ENCODE measurements at regions not wholly inside any gene's neighbourhood (a gene's known extent, or its start where the extent isn't known, plus 50 kb on each side); places are given as distances from the start of the nearest gene placed in this dataset.

DNA sequence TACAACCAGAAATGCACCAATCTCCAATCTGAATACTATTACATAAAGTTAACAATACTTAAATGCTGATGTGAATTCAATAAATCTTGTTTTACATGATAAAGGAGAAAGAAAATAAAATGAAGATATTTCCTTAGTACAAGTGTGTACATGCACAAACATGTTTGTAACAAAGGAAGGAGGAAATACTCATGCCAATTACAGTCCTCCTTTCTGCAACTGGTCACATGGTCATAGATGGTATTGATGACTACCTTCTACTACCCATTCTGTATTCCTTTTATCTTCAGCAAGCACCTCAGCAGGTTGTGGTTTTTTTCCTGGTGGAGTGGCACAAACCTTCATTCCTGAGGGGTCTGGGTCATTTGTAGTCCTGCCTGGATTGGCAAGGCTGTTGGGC is 214.2 kb upstream of the GUCY1A2 start:
- H3K9ac ChIP-seq (ENCODE audit: extremely low read depth, low read length, poor library complexity, severe bottlenecking) = no peak overlapping the region
- no peak overlapping the region for H3K27ac ChIP-seq (ENCODE audit: low read depth, low read length)
- H3K9me3 ChIP-seq (ENCODE audit: control insufficient read depth, low read length) = peaks cover 12% of the 10 kb centered on the region
- Mint-ChIP-seq H3K27ac (no peak overlapping the region), H3K9me3 (peaks cover 20% of the 10 kb centered on the region), H3K36me3 (ENCODE audit: low read depth) (no peaks in the 10 kb centered on the region), H3K4me1 (no peaks in the 10 kb centered on the region), H3K27me3 (ENCODE audit: insufficient read depth) (no peaks in the 10 kb centered on the region), H3K4me3 (no peak overlapping the region)
- H3K4me1 ChIP-seq (ENCODE audit: control insufficient read depth, insufficient read depth, low read length) = no peaks in the 10 kb centered on the region
- H3K27me3 ChIP-seq (ENCODE audit: control insufficient read depth, insufficient read depth, low read length, poor library complexity, severe bottlenecking) = no peaks in the 10 kb centered on the region
- no peaks in the 10 kb centered on the region for H3K36me3 ChIP-seq (ENCODE audit: control insufficient read depth, insufficient read depth, low read length)
- DNase-seq = no peak
- TF ChIP-seq CTCF (conservative IDR thresholded peaks at IDR 0.05) = no peak
- no peak overlapping the region for H3K4me3 ChIP-seq (ENCODE audit: low read length)

DNA sequence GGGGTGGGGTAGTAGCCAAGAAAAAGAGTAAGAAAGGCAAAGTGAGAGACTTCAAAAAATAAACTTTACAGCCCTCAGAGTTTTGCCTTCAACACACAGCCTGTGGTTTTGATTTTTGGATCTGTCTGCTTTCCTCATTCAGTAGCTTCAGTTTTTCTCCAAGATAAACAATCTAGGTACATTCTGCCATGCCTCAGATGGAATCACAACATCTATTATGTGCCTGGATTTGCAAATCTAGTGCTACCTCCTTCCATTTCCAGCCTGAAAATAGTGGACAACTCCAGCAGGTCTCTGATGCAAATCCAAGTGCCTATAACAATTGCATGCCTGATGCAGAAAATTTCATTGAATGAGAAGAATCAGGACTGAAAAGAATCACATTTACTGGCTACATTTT is 206.6 kb upstream of the GUCY1A2 start:
- H3K9me3 ChIP-seq (ENCODE audit: control insufficient read depth, low read length) = no peaks in the 10 kb centered on the region
- Mint-ChIP-seq H3K27me3 (ENCODE audit: insufficient read depth) (no peaks in the 10 kb centered on the region), H3K27ac (no peak overlapping the region), H3K4me1 (peaks cover 2% of the 10 kb centered on the region), H3K9me3 (no peaks in the 10 kb centered on the region), H3K36me3 (ENCODE audit: low read depth) (no peaks in the 10 kb centered on the region), H3K4me3 (no peak overlapping the region)
- H3K4me1 ChIP-seq (ENCODE audit: control insufficient read depth, insufficient read depth, low read length) = no peaks in the 10 kb centered on the region
- H3K27me3 ChIP-seq (ENCODE audit: control insufficient read depth, insufficient read depth, low read length, poor library complexity, severe bottlenecking) = no peaks in the 10 kb centered on the region
- H3K4me3 ChIP-seq (ENCODE audit: low read length) = no peak overlapping the region
- H3K9ac ChIP-seq (ENCODE audit: extremely low read depth, low read length, poor library complexity, severe bottlenecking) = no peak overlapping the region
- no peak for TF ChIP-seq CTCF (conservative IDR thresholded peaks at IDR 0.05)
- no peak for DNase-seq
- no peaks in the 10 kb centered on the region for H3K36me3 ChIP-seq (ENCODE audit: control insufficient read depth, insufficient read depth, low read length)
- H3K27ac ChIP-seq (ENCODE audit: low read depth, low read length) = no peak overlapping the region

DNA sequence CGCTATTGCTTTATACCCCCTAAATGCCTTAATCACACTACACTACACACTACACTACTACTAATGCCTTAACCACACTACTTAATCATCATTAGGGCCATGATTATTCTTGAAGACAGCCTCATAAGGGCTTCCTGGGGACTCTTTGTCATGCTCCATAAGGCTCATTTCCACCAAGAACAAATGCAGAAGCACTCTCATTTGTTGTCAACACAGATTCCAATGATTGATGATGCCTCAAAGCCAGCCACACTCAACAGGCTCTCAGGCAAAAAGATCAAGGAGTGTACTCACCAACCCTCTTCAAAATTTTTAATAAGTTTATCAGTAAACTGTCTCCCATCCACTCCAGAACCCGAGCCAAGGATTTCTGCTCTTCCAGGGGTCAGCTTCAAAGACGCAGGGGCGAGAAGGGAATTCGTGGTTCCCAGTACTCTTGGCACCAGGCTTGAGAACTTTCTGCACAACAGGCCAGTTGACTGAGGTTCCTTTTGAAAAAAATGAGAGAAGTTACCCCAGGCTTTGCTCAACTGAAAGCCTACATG is 204.7 kb upstream of the GUCY1A2 start:
- Histone ChIP-seq H3K36me3 (ENCODE audit: control insufficient read depth, insufficient read depth, low read length) (no peaks in the 10 kb centered on the region), H3K4me3 (ENCODE audit: low read length) (no peak overlapping the region), H3K27ac (ENCODE audit: low read depth, low read length) (no peak overlapping the region), H3K9me3 (ENCODE audit: control insufficient read depth, low read length) (no peaks in the 10 kb centered on the region), H3K4me1 (ENCODE audit: control insufficient read depth, insufficient read depth, low read length) (peaks cover 3% of the 10 kb centered on the region), H3K9ac (ENCODE audit: extremely low read depth, low read length, poor library complexity, severe bottlenecking) (no peak overlapping the region), H3K27me3 (ENCODE audit: control insufficient read depth, insufficient read depth, low read length, poor library complexity, severe bottlenecking) (no peaks in the 10 kb centered on the region)
- 60 to 79% methylated on average over 4 to 5 of the region's 5 CpGs for WGBS, 2 experiments (ENCODE audit: insufficient coverage in 1 of 2, insufficient read length in 1 of 2)
- Mint-ChIP-seq H3K27me3 (ENCODE audit: insufficient read depth) (no peaks in the 10 kb centered on the region), H3K9me3 (no peaks in the 10 kb centered on the region), H3K4me1 (peaks cover 11% of the 10 kb centered on the region), H3K27ac (no peak overlapping the region), H3K36me3 (ENCODE audit: low read depth) (no peaks in the 10 kb centered on the region), H3K4me3 (no peak overlapping the region)
- no peak for TF ChIP-seq CTCF (conservative IDR thresholded peaks at IDR 0.05)
- DNase-seq = no peak

All from endodermal cell (in vitro differentiated cells).